Calu3 (cell line): ENCODE measurements at regions not wholly inside any gene's neighbourhood (a gene's known extent, or its start where the extent isn't known, plus 50 kb on each side); places are given as distances from the start of the nearest gene placed in this dataset.

ENCODE experiments used
- BruUV-seq: library from RNA; stranded (reverse); fragments of 400-500 nt; replicated peaks from 2 replicates; lab custom pipeline; 2021; lab: Mats Ljungman, UMichigan
- CTCF ChIA-PET: fragments of 300-600 bp; sonication (Branson Sonifier 250); formaldehyde crosslinking; loops from one replicate; lab custom pipeline; 2022; ENCODE audit warnings: antibody characterized with exemption; lab: Charles Lee
- DNase-seq: peaks from one replicate; pipeline ENCODE4 v3.0.0; 2022
- H3K27ac Mint-ChIP-seq: one replicate; pipeline ENCODE4 v1.8.0; 2022; ENCODE audit warnings: mixed read lengths; ENCODE audit not compliant: unreplicated experiment
- H3K27me3 Mint-ChIP-seq: one replicate; pipeline ENCODE4 v1.8.0; 2022; ENCODE audit warnings: mixed read lengths; ENCODE audit not compliant: unreplicated experiment
- H3K36me3 Mint-ChIP-seq: one replicate; pipeline ENCODE4 v1.8.0; 2022; ENCODE audit warnings: mild to moderate bottlenecking, moderate library complexity, mixed read lengths; ENCODE audit not compliant: insufficient read depth, unreplicated experiment
- H3K4me1 Mint-ChIP-seq: one replicate; pipeline ENCODE4 v1.8.0; 2022; ENCODE audit warnings: mild to moderate bottlenecking, low read depth, mixed read lengths; ENCODE audit not compliant: unreplicated experiment
- H3K4me3 Mint-ChIP-seq: one replicate; pipeline ENCODE4 v1.8.0; 2022; ENCODE audit warnings: mild to moderate bottlenecking, low read depth, moderate library complexity, mixed read lengths; ENCODE audit not compliant: unreplicated experiment
- H3K9me3 Mint-ChIP-seq: one replicate; pipeline ENCODE4 v1.8.0; 2022; ENCODE audit warnings: low read depth, mixed read lengths; ENCODE audit not compliant: unreplicated experiment
- CTCF ChIP-seq: fragments of 200-600 bp; IDR thresholded peaks from one replicate; pipeline ENCODE4 v1.8.0; 2022; ENCODE audit warnings: antibody characterized with exemption; ENCODE audit not compliant: unreplicated experiment
- intact Hi-C: fragments of 100-400 bp; cut with micrococcal nuclease; formaldehyde crosslinking; loops from one replicate; pipeline ENCODE4 v1.10.0; 2022; ENCODE audit not compliant: unreplicated experiment

- no peak for TF ChIP-seq CTCF
- peaks cover 6% of the 10 kb centered on the region for H3K9me3 Mint-ChIP-seq
- no TSS peak for BruUV-seq
- H3K36me3 Mint-ChIP-seq, result no peaks in the 10 kb centered on the region
- CTCF ChIA-PET, result no interaction called here
- no peaks in the 10 kb centered on the region for H3K27me3 Mint-ChIP-seq
- intact Hi-C loops, result no loop called here
- H3K4me1 Mint-ChIP-seq, result no peaks in the 10 kb centered on the region
- H3K27ac Mint-ChIP-seq, result no peak overlapping the region
- H3K4me3 Mint-ChIP-seq, result no peak overlapping the region
- DNase-seq, result no peak
Measured at GRCh38 chr11:106321601-106322000, 244.1 kb downstream of the AASDHPPT start.

- no TSS peak for BruUV-seq
- H3K27me3 Mint-ChIP-seq, result no peaks in the 10 kb centered on the region
- no peak overlapping the region for H3K4me3 Mint-ChIP-seq
- H3K27ac Mint-ChIP-seq, result no peak overlapping the region
- intact Hi-C loops, result no loop called here
- H3K4me1 Mint-ChIP-seq, result no peaks in the 10 kb centered on the region
- no peaks in the 10 kb centered on the region for H3K36me3 Mint-ChIP-seq
- H3K9me3 Mint-ChIP-seq, result peaks cover 6% of the 10 kb centered on the region
- DNase-seq, result no peak
- no peak for TF ChIP-seq CTCF
- CTCF ChIA-PET, result no interaction called here
Measured at GRCh38 chr11:106322106-106322505, 244.6 kb downstream of the AASDHPPT start.

- DNase-seq, result no peak
- intact Hi-C loops, result no loop called here
- BruUV-seq, result no TSS peak
- Mint-ChIP-seq H3K4me1 (no peaks in the 10 kb centered on the region), H3K36me3 (no peaks in the 10 kb centered on the region), H3K9me3 (peaks cover 16% of the 10 kb centered on the region), H3K27ac (no peak overlapping the region), H3K27me3 (no peaks in the 10 kb centered on the region), H3K4me3 (no peak overlapping the region)
- no peak for TF ChIP-seq CTCF
- CTCF ChIA-PET, result no interaction called here
Measured at GRCh38 chr11:106326087-106326486, 248.6 kb downstream of the AASDHPPT start.

GRCh38 chr11:106327134-106327533 is 249.7 kb downstream of the AASDHPPT start:
- Mint-ChIP-seq H3K4me1 (no peaks in the 10 kb centered on the region), H3K27me3 (no peaks in the 10 kb centered on the region), H3K4me3 (no peak overlapping the region), H3K36me3 (no peaks in the 10 kb centered on the region), H3K27ac (no peak overlapping the region), H3K9me3 (peaks cover 14% of the 10 kb centered on the region)
- no peak for DNase-seq
- CTCF ChIA-PET, result no interaction called here
- no peak for TF ChIP-seq CTCF
- intact Hi-C loops, result no loop called here
- no TSS peak for BruUV-seq
